ENCODE measurements at regions not wholly inside any gene's neighbourhood (a gene's known extent, or its start where the extent isn't known, plus 50 kb on each side); places are given as distances from the start of the nearest gene placed in this dataset.
A peak's percentile ranks its signal among the peaks of the same experiment; 100 is the strongest.

- DNase-seq (ENCODE audit: low spot score), result peak; percentile 45
These were observed 179.4 kb downstream of the ETS1 start for GRCh38 chr11:128407962-128408361.

DNA sequence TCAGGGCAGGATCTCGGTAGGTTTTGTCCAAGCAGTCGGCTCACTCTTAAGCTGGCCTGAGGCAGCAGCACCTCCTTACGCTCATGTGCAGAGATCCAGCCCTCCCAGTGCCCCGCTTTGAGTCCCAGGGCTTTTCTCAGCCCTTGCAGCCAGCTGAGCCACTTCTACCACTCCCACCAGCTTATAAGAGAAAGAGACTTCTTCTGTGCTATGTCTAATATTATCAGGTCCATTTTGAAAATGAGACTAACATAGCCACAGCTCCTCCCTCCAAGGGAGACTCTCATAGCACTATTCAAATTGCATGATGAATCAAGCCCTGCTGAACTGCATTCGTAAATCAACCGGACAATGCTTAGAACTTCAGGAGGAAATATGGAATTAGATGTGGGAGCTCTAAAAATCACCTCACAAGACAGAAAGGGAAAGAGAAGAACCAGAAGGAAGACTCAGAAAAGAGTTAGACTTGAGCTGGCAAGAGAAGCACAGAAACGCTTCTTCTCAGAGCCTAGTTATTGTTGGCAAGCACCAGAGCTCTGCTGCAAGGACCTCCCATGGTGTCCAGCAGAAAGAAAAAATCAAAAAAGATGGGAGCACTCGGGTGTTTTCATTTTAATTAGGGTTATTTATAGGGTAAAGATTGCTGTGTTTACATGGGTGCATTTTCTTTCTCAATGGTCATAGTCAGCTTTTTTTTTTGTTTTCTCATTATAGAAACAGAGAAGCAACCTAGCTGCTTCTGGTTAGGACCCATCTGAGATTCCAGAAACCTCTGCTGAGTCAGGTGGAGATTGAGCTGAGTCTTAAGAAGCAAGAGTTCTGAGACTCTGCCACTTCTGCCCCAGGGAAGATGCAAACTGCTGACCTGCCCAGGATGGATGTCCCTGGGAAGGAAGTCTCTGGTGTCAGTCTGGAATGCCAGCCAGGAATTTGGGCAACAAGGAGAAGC, 181.4 kb downstream of the ETS1 start:
- DNase-seq (ENCODE audit: low spot score), result peak; percentile 15

DNA sequence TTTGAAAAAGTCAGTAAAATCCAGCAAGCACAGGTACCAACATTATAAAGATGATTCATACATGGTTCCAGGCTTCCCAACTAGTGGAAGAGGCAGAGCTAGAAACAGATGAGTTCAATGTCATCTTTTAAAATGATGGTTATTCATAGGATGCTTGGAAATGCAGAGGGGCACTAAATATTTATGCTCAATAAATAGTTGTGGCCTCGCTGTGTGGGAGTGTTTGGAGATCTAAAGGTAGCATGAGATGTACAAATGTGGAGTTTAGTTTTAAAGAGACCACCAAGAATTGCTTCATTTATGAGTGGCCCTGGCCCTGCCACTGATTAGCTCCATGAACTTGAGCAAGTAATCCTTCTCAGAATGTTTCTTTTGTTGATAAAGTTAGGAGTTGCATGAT, 182.2 kb downstream of the ETS1 start:
- DNase-seq (ENCODE audit: low spot score), result no peak

DNA sequence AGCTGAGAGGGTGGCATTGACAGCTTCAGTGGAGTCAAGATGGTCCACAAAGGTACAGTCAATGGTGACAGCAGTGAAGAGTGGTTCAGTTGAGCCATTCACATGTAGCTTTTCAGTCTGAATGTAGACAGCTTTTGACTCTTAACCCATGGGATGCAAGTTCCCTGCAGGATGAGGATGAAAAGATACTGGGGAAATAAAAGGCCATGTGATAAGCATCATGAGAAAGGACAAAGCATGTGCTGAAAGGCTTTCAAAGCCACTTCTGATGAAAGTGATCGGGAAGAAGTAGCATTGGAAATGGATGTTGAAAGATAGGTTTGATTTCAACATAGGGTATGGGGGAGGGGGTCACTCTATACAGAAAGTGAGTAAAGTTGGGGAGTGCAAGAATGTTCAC, 182.9 kb downstream of the ETS1 start:
- no peak for DNase-seq (ENCODE audit: low spot score)

GRCh38 chr11:128400382-128401203, 186.8 kb downstream of the ETS1 start:
- peak; percentile 34 for DNase-seq (ENCODE audit: low spot score)

- peak; percentile 42 for DNase-seq (ENCODE audit: low spot score)
These were observed 187.9 kb downstream of the ETS1 start for GRCh38 chr11:128399251-128400121.

DNA sequence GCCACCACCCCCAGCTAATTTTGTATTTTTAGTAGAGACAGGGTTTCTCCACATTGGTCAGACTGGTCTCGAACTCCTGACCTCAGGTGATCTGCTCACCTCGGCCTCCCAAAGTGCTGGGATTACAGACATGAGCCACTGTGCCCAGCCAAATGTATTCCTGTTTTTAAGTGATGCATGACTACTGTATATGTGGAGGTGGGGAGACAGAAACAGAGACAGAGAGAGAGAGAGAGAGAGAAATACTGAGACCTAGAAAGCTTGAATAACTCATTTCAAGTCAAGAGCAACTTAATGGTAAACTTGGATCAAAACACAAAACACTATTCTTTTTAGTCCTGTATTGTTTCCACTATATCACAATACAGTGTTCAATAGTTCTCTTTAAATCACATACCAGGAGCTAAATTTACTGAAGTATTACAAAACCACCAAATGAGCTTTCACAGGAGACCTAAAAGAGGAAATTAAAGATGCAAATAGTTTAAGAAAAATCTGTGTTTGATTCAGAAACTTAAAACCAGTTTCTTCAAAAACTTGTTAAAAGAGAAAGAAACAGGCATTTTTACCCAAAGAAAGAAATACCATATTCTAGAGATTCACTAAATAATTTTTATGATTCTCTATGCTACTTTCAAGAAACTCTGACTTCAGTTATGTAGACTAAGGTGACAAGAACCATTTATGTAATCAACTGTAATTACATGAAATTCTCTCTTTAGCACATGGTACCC, 188.7 kb downstream of the ETS1 start:
- no peak for DNase-seq (ENCODE audit: low spot score)

GRCh38 chr11:128397362-128397761, 190.0 kb downstream of the ETS1 start:
- DNase-seq (ENCODE audit: low spot score), result no peak

DNA sequence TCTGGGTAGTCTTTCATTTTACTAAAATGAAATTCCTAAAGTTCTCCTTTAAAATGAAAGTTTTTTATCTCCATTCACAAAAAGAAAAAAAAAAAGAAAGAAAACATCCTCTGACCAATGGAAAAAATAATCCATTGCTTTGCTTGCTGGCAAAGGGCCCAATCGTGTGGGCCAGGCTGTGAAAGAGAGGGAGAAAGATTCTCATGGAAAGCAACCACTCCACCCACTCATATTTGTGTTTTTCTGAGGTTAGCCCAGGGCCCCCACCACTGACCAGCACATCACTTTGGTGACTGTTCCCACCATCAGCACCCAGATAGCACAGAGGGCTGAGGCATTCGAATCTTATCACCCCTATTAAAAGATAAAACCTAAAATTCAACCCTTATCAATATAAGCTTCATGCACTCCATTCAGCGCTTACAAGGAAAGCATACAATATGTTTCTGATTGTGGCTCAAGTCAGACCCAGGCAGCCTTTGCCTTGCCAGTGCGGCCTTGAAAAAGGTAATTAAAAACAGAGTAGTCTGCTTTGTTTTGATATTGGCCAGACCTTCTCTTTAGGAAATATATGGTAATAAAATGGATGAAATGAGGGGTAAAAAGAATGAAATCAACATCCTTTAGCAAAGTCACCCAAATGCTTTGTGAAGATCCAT, 192.8 kb downstream of the ETS1 start:
- no peak for DNase-seq (ENCODE audit: low spot score)

- DNase-seq (ENCODE audit: low spot score), result no peak
These were observed 195.1 kb downstream of the ETS1 start for GRCh38 chr11:128392259-128392658.

DNA sequence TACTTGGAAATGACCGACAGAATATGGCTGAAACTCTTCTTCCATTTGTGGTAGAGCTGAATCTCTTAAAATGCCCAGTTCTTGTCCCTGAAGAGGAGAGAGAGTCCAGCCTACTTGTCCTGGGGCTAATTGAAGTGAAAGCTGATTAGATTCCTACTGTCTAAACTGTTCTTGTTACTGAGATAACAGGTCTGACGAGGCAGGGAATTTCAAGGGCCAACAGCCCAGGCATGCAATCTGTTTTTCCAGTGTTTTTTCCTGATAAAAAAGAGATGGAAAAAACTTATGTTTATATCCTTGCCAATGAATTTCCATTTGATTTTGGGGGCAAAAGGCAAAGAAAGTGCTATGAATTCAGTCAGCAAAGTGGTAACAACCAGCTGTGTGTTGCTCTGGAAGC, 195.5 kb downstream of the ETS1 start:
- DNase-seq (ENCODE audit: low spot score), result no peak

DNA sequence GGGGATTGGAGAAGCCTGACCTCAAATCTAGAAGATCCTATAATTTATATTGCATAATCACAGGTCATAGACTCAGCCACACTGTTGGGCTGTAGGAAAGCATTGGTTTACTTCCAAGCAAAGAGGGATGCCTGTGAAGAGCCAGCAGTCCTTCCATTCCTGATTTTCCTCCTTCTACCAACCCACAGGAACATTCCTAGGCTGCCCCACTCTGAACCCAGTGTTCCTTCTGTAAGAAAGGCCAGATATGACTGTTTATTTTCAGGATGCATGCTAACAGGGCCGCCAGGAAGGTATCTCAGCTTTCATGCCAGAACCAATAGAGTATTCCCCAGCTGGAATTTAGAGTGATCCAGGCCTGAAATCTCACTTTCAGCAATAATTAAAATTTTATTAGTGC, 197.1 kb downstream of the ETS1 start:
- DNase-seq (ENCODE audit: low spot score), result no peak

- DNase-seq (ENCODE audit: low spot score), result no peak
These were observed 197.8 kb downstream of the ETS1 start for GRCh38 chr11:128389461-128389976.

DNA sequence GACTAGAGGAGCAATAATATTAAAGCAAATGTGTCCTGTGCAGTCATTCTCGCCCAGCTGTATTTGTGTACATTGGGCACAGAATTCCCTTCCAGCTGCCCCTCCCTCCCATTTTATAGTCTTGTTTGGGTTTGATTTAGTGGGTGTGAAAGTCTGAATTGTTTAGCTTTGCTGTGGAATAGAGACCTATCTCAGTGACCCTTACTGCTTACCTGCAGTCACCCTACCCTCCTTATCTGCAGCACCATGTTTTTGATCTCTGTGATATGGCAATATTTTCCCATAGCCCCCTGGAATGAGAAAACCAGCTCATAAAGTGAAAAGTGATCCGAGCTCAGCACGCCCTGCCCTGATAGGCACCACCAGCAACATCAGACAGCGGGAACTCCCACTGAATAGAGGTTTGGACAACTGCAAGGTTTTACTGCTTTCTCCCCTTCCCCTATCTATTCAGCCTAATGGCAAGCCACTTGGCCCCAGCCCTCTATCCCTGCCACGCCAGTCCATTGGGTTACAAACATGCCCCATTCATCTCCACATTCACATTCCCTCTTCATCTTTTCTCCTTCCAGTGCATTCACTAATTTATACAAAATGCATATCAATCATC, 199.0 kb downstream of the ETS1 start:
- no peak for DNase-seq (ENCODE audit: low spot score)

DNA sequence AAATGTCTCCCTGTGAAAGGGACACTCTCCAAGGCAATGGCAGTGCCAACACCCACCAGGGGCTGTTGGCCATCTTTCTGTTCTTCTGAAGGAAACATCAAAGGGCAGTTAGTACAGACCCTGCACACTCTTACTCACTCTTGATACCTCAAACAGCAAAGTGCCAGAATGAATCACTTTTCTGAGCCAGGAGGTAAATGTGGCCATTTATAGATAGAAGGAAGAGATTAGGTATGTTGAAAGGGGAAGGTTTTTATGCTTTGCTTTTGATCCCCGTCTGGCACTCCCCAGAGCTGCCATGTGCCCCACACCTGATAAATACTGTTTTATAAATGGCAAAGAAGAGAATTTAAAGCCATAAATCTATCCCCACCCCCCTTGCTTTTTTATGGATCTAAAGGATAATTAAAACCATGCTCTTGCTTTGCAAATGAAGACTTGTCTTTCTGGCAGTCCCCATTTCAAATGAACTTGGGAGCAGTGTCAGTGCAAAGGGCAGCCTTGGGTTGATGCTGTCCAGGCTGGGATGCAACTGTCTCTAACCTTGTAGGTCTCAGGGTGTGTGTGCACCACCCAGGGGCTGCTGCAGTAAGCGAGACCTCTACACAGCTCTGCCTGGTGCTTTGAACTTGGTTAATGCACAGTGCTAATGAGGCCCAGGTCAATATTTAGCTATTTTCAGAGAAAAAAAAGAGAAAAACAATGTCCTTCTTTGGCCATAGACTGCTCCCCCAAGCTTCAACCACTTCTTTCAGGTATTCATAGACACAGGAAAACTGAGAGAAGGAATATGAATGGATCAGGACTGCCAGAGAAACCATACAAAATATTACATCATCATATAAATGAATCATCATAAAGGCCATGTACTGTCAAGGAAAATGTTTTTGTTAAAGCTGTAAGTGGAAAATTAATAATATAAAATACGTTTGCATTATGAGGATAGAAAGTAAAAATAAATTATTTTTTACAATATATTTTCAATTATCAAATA, 207.5 kb downstream of the ETS1 start:
- DNase-seq (ENCODE audit: low spot score), result no peak

DNA sequence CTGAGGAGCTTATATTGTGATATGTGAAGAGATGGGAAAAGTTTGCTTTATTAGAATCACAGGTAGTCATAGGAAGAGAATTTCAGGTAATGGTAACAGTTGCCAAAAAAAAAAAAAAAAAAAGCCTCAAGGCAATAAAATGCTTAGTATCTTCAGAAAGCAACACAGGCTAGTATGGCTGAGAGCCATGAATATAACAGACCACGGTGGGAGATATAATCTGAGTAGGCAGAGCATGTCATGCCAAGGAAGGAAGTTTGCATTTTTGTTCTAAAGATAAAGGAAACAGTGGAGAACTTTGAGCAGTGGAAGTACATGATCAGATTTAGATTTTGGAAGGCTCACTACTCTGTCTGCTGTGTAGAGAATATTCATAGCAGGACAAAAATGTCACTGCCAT, 211.4 kb downstream of the ETS1 start:
- DNase-seq (ENCODE audit: low spot score), result no peak

DNA sequence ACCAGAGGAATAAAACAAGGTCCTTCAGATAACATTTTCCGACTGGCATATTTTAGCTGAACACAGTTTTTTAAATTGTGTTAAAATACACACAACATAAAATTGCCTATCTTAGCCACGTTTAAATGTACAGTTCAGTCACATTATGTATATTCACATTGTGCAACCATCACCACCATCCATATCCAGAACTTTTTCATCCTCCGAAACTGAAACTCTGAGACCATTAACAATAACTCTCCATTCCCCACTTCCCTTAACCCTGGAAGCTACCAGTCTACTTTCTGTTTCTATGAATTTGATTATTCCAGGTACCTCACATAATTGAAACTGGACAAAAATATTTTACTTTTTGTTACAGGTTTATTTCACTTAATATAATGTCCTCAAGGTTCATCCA, 213.3 kb downstream of the ETS1 start:
- no peak for DNase-seq (ENCODE audit: low spot score)

GRCh38 chr11:128372977-128373376, 214.4 kb downstream of the ETS1 start:
- DNase-seq (ENCODE audit: low spot score), result no peak

DNA sequence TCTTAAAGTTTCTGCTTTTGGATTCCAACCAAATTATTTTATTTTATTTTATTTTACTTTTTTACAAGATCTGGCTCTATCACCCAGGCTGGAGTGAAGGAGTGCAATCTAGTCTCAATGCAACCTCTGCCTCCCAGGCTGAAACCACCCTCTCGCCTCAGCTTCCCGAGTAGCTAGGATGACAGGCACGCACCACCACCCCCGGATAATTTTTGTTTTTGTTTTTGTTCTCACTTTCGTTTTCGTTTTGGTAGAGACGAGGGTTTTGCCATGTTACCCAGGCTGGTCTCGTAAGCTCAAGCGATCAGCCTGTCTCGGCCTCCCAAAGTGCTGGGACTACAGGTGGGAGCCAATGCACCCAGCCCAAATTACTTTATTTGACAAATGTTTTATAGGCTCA, 219.8 kb downstream of the ETS1 start:
- no peak for DNase-seq (ENCODE audit: low spot score)
